HG03066 (cell line): ENCODE measurements at regions not wholly inside any gene's neighbourhood (a gene's known extent, or its start where the extent isn't known, plus 50 kb on each side); places are given as distances from the start of the nearest gene placed in this dataset.
"Not testable (repeated sequence)": the region's sequence is repeated elsewhere in the genome, so short reads cannot be mapped to it uniquely, and the experiment has no call there.

ENCODE experiments used
- ATAC-seq: cut with Tn5 transposase; IDR thresholded peaks from one replicate; pipeline ENCODE4 v1.9.1; 2021; ENCODE audit warnings: low read depth; ENCODE audit not compliant: unreplicated experiment

GRCh38 chr7:6882321-6882721, 56.2 kb upstream of the CCZ1B start:
- ATAC-seq, result not testable (repeated sequence)

GRCh38 chr7:6883756-6884155, 57.7 kb upstream of the CCZ1B start:
- not testable (repeated sequence) for ATAC-seq

GRCh38 chr7:6886198-6886597, 60.1 kb upstream of the CCZ1B start:
- ATAC-seq, result no peak

- not testable (repeated sequence) for ATAC-seq
Observed at GRCh38 chr7:6888267-6889045, 62.4 kb upstream of the CCZ1B start.

- no peak for ATAC-seq
Observed at GRCh38 chr7:6889252-6889812, 63.3 kb upstream of the CCZ1B start.

GRCh38 chr7:6902097-6902518, 76.0 kb upstream of the CCZ1B start:
- not testable (repeated sequence) for ATAC-seq

- ATAC-seq, result not testable (repeated sequence)
Observed at GRCh38 chr7:6903289-6903688, 77.2 kb upstream of the CCZ1B start.

- ATAC-seq, result not testable (repeated sequence)
Observed at GRCh38 chr7:6903792-6904191, 77.7 kb upstream of the CCZ1B start.

- no peak for ATAC-seq
Observed at GRCh38 chr7:6917258-6917657, 91.2 kb upstream of the CCZ1B start.

- not testable (repeated sequence) for ATAC-seq
Observed at GRCh38 chr7:6919169-6919568, 93.1 kb upstream of the CCZ1B start.

GRCh38 chr7:6924523-6924922, 98.4 kb upstream of the CCZ1B start:
- not testable (repeated sequence) for ATAC-seq

GRCh38 chr7:6926193-6927174, 100.4 kb upstream of the CCZ1B start:
- ATAC-seq, result not testable (repeated sequence)

- not testable (repeated sequence) for ATAC-seq
Observed at GRCh38 chr7:6927643-6928042, 101.6 kb upstream of the CCZ1B start.

- not testable (repeated sequence) for ATAC-seq
Observed at GRCh38 chr7:6929588-6929987, 103.5 kb upstream of the CCZ1B start.

GRCh38 chr7:6930081-6930635, 104.1 kb upstream of the CCZ1B start:
- not testable (repeated sequence) for ATAC-seq

- ATAC-seq, result not testable (repeated sequence)
Observed at GRCh38 chr7:6930787-6931186, 104.7 kb upstream of the CCZ1B start.

GRCh38 chr7:6931456-6931855, 105.4 kb upstream of the CCZ1B start:
- not testable (repeated sequence) for ATAC-seq

- not testable (repeated sequence) for ATAC-seq
Observed at GRCh38 chr7:6933954-6934632, 108.0 kb upstream of the CCZ1B start.

- ATAC-seq, result no peak
Observed at GRCh38 chr7:6934981-6935380, 108.9 kb upstream of the CCZ1B start.

GRCh38 chr7:6936626-6937025, 110.6 kb upstream of the CCZ1B start:
- not testable (repeated sequence) for ATAC-seq
